HS-5 (cell line): ENCODE measurements at regions not wholly inside any gene's neighbourhood (a gene's known extent, or its start where the extent isn't known, plus 50 kb on each side); places are given as distances from the start of the nearest gene placed in this dataset.

ENCODE experiments used
- DNase-seq: peaks from one replicate; pipeline ENCODE4 v3.0.0-alpha.2; 2012; ENCODE audit warnings: low read depth

- no peak for DNase-seq
Measured at GRCh38 chr18:38386146-38386545, 820.5 kb upstream of the CELF4 start.

DNA sequence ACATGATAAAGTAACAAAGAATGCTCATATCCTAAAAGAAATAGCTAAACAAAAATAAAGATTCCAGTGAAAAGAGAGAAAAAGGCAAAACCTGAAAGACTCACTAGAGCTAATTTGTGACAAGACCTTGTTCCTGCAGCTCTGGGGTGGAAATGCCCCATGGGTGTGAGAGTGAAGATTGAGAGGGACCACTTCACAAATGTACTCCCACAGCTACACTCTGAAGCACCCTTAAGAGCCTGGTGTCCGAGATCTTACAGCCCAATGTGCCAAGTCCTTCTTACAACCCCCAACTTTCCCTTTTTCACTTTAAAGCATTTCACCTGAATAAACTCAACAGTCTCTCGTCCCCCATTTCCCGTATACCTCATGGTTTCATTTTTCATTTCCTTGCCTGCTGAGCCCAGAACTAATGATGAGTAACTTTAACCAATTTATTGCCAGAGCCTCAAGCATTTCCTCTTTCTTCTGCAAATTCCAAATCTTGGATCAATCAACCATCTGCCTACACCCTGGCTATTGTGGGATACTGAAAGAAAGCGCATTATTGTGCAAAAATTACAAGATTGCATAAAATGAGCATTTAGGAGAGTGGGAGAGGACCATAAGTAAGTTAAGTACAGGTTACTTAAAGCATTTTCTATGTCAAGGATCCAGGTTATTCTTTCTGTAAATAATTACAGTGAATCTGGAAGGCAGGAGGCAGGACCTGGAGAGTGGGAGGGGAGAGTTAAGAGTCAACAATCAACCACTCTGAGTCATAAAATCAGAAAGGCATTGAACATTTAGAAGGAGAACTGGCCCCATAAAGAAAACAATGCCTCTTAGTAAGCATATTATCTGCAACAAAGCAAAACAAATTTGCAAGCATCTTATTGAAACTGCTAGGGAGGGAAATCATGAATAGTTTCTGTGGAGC is 804.4 kb upstream of the CELF4 start:
- DNase-seq = no peak

DNA sequence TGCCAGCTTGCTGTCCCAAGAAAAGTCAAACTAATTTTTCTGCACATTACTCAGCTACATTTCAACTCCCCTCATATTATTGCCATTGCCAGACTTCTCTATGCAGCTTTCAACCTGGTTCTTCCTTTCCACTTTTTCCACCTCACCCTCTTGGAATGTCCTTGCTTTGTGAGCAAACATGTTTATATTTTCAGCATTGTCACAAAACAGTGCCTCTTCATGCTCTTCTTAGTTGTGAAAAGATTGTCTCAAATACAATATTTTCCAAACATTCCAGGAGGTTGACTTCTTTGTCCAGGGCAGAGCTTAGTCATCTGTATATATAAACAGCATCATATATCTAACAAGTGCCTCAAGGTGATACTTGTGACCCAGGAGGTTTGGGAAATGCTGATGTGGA is 803.3 kb upstream of the CELF4 start:
- no peak for DNase-seq

DNA sequence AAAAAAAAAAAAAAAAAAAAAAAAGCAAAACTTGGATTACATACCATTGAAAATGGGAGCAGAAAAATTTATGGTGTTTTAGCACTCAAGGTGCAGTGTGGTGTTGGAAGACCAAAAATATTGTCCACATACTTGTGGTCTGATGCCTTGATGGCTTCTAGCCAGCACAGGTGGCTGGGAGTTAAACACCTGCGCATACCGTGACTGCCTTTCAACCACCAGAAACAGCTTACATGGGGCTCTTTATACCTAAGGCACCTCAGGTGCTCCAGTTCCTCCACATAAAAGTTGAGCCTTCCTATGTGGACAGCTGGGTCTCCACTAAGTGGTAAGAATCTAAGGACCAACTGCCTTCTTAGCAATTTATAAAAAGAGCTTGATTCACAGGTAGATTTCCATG is 802.6 kb upstream of the CELF4 start:
- no peak for DNase-seq

- no peak for DNase-seq
Measured at GRCh38 chr18:38367473-38367872, 801.9 kb upstream of the CELF4 start.

GRCh38 chr18:38362286-38362792 is 796.7 kb upstream of the CELF4 start:
- DNase-seq = no peak

DNA sequence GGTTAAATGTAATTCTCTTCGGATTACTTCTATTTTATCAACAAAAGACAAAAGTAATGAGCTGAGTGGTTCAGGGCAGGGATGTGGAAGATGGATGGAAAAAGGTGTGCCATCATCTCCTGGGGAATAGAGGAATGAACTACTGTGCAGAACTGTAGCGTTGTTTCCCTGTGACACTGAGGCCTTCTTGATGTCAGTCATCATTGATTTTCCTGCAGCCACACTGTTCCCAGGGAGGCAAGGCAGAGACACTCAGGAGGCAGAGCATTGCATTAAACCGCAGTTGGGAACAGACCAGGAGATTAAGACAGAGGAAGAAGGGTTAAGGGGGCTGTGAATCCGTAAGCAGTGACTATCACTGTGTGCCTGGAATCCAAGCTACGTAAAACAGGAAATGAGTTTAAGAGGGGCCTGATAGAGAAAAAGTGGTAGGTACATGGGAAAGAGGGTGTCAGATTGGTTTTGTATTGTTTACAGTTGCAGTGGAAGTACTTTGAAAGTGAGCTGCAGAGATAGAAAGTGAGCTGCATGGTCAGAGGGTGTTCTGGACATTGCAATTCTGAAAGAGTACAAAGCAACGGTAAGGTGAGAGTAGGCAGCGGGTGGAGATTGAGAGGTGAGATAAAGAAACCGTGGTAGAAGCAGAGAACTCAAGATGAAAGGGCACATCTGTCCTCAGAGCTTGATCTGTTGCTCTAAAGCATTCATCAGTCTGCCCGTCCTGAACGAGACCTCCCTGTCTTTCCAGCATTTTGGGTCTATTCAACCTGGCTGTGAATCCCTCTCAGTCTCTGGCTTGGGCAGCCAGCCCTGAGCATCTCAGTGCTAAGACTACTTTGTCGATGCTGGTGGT is 793.4 kb upstream of the CELF4 start:
- no peak for DNase-seq

- DNase-seq = no peak
Measured at GRCh38 chr18:38353149-38353548, 787.6 kb upstream of the CELF4 start.

GRCh38 chr18:38350141-38350540 is 784.5 kb upstream of the CELF4 start:
- DNase-seq = no peak

DNA sequence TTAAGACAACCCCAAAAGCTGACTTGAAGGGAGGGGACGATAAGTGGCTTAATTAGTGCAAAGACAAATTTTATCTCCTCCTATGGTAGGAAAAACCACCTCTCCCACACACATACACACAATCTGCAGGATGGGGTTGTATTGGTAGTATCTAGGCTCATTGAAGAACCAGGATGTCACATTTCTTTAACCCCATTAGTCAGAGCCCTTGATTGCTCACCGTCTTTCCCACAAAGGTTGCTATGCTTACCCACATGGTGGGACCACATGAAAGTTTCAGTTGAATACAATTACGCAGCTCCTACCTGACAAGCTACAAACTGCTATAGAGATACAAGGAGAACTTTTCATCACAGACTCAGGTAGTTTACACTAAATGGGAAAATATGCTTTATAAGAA is 765.0 kb upstream of the CELF4 start:
- DNase-seq = no peak

GRCh38 chr18:38329145-38329544 is 763.5 kb upstream of the CELF4 start:
- DNase-seq = no peak

DNA sequence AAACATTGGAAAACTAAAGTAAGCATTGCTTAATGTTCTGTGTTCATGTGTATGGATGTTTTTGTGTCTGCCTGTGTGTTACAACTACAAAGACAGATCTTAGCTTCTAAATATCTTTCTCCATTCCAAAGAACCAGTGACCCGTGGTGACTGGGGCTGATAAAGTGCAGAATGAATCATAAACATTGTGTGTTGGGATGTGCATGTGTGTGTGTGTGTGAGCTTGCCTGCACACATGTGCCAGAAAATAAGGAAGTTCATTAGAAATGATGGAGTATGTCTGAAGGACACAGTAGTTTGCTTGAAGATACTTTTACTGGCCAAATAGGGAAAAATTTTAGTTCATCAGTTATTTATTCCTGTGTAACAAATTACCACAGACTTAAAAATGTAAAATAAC is 756.6 kb upstream of the CELF4 start:
- DNase-seq = no peak

- no peak for DNase-seq
Measured at GRCh38 chr18:38321262-38321661, 755.7 kb upstream of the CELF4 start.

DNA sequence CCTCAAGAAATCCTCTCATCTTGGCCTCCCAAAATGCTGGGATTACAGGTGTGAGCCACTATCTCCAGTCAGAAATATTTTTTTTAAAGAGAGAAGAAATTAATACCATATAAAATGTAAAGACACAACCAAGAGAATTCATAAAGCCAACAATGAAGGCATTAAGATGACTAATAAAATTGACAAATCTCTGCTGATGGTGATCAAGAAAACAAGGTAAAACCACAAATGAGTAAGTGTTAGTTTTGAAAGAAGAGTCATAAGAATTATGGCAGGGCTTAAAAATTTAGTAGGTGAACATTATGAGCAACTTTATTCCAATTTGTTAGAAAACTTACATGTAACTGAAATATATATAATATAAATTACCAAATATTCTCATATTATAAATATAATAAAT is 752.8 kb upstream of the CELF4 start:
- DNase-seq = no peak

GRCh38 chr18:38313831-38314230 is 748.2 kb upstream of the CELF4 start:
- no peak for DNase-seq

- DNase-seq = no peak
Measured at GRCh38 chr18:38312532-38312931, 746.9 kb upstream of the CELF4 start.

DNA sequence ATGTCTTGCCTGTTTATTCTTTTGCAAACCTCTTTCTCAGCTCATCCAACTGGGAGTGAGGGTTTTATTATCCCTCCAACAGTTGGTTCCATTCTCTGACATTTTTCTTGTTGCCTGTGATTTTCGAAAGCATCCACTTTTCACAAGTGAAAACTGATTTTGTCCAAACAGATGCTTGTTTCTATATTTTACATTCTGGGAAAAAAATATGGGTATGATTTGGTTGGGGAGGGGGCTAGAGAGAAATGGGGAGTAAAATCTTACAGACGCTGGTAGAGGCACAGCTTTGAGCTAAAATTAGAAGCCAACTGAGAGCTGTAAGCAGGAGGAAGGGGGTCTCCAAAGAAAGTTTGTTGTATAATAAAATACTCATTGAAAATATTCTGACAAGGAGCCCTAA is 745.3 kb upstream of the CELF4 start:
- no peak for DNase-seq

GRCh38 chr18:38307914-38308313 is 742.3 kb upstream of the CELF4 start:
- DNase-seq = no peak

DNA sequence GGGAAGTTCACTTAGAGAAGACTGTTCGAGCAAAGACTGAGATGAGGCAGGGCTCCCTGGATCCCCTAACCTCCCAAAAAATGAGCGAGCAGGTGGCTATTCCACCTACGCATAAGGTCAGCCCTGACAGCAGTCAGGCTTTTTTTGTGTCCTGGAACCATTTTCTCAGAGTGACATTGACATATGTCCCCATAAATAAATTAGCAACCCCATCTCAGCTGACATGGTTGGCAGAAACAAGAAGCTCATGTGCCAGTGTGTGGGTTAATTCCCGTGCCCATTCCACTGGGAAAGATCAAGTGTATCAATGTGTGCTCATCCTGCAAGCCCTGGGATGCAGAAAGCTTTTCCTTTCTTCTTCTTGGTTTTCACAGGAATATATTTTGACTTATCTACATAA is 740.4 kb upstream of the CELF4 start:
- no peak for DNase-seq

DNA sequence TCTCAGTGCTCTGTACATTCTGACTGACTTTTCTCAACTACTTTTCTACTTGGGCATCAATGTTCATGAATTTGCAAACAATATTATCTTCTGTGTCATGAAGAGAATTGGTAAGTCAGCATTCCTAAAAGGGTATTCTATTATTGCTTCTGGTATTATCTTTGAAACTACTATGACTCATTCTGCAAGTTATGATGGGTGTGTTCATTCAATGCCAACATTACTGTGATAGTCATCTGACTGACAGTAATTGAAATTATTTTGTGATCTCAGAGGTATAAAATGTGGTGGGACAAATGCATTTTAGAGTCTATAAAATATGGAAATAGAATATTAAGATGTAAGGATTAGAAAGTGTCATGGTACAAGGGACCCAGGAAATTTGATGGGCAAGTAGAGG is 736.0 kb upstream of the CELF4 start:
- peak; percentile 3 for DNase-seq

GRCh38 chr18:38297910-38298309 is 732.3 kb upstream of the CELF4 start:
- no peak for DNase-seq

DNA sequence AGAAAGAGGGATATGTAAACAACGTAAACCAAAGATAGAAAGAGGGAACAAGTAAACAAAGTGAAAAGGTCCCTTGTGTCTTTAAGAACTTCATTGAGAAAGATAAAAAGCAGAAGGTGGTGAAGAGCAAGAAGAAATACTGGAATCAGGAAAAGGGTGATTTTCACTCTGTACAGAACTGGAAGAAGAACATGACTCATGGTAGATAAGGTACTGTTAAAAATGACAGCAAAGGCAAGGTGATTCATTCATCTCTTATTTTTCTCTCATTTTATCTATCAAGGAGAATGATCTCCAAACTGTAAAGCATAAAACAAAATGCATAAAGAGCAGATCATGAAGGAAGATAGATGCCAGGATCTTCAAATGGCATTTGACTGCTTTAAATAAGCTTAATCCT is 724.6 kb upstream of the CELF4 start:
- DNase-seq = no peak

DNA sequence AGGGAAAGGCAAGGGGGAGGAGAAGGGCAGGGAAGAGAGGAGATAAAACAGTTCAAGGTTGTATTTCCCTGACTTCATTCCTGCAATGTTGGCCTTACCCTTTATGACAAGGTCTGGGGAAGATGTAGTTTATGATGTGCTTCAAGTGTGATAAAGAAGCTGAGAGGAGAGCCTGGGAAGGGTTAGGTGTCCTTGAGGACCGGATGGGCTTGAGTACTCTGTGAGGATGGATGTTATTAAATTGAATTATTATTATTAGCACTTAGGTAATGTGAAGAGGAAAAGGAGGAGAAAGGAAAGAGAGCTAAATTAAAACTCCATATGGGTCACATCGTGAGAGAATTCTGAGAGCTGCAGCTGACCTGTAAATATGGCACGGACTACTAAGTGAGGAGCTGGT is 719.4 kb upstream of the CELF4 start:
- DNase-seq = no peak
